ENCODE measurements at regions not wholly inside any gene's neighbourhood (a gene's known extent, or its start where the extent isn't known, plus 50 kb on each side); places are given as distances from the start of the nearest gene placed in this dataset.
A peak's percentile ranks its signal among the peaks of the same experiment; 100 is the strongest.

- DNase-seq (ENCODE audit: low read depth in 1 of 2, low spot score in 2 of 2), result no peak
Measured at GRCh38 chr12:84689638-84690037, 223.0 kb downstream of the SLC6A15 start.

More at GRCh38 chr12:84689638-84690037, 223.0 kb downstream of the SLC6A15 start:
- Histone ChIP-seq H3K79me2 (ENCODE audit: control insufficient read depth in 1 of 2, insufficient read depth in 2 of 2, low read length in 2 of 2) (peaks cover 0 to 7% of the 10 kb centered on the region in 2 experiments; a peak in 3 of 4 replicates), H2BK5ac (ENCODE audit: low read depth, low read length) (peak overlapping the region; percentile 84), H3K23ac (ENCODE audit: insufficient read length) (no peak overlapping the region), H2BK15ac (ENCODE audit: low read length) (no peak overlapping the region), H4K5ac (ENCODE audit: insufficient read length, low read depth, low read length) (no peak overlapping the region), H3K14ac (ENCODE audit: insufficient read length) (no peak overlapping the region), H2BK12ac (ENCODE audit: low read depth, low read length) (no peak overlapping the region; the same call in 1 of the 2 replicates), H3K4me2 (ENCODE audit: insufficient read depth in 1 of 2, low read depth in 2 of 2, low read length in 2 of 2) (peak overlapping the region in 1 of 2 experiments; percentile 79; a peak in 3 of 4 replicates), H3K56ac (replicated peaks; ENCODE audit: insufficient read length, low read depth, low read length) (no peak overlapping the region), H3K23me2 (ENCODE audit: low read depth, low read length) (no peaks in the 10 kb centered on the region), H3K9ac (replicated peaks in 1 of 4; ENCODE audit: extremely low read depth in 1 of 4, low read depth in 3 of 4, low read length in 3 of 4) (peak overlapping the region in 1 of 4 experiments; percentile 82; a peak in 2 of 7 replicates), H3K4ac (replicated peaks; ENCODE audit: insufficient read length, low read depth, low read length) (no peak overlapping the region), H2AK5ac (ENCODE audit: low read depth, low read length) (0 out of 2 replicates have a peak overlapping the region, but pooled peaks have one; percentile 70), H3K4me1 (replicated peaks in 1 of 4; ENCODE audit: control insufficient read depth in 3 of 4, insufficient read depth in 4 of 4, low read length in 3 of 4) (peaks cover 0 to 11% (median 3%) of the 10 kb centered on the region in 4 experiments; a peak in 3 of 7 replicates), H3K36me3 (ENCODE audit: control insufficient read depth in 2 of 4, insufficient read depth in 4 of 4, low read length in 3 of 4) (no peaks in the 10 kb centered on the region), H2AFZ (ENCODE audit: low read length) (no peak overlapping the region; the same call in 1 of the 2 replicates), H3K27ac (ENCODE audit: low read depth, low read length) (no peak overlapping the region; the same call in 1 of the 2 replicates), H4K8ac (ENCODE audit: extremely low read depth, insufficient read depth, low read length) (no peak overlapping the region), H4K91ac (replicated peaks; ENCODE audit: insufficient read length, low read length) (no peak overlapping the region), H3K79me1 (ENCODE audit: low read depth, low read length) (no peaks in the 10 kb centered on the region), H3K4me3 (ENCODE audit: extremely low read depth in 1 of 4, insufficient read depth in 2 of 4, low read depth in 3 of 4, low read length in 4 of 4) (peak overlapping the region; percentile 1 to 89 (median 29); a peak in 6 of 8 replicates), H3K27me3 (replicated peaks in 1 of 4; ENCODE audit: control insufficient read depth in 3 of 4, extremely low read depth in 1 of 4, insufficient read depth in 3 of 4, low read length in 3 of 4) (no peaks in the 10 kb centered on the region), H3K18ac (ENCODE audit: extremely low read depth, low read length) (no peak overlapping the region), H4K20me1 (replicated peaks in 1 of 2; ENCODE audit: control insufficient read depth in 1 of 2, insufficient read depth in 2 of 2, low read length in 2 of 2) (no peaks in the 10 kb centered on the region), H2BK120ac (replicated peaks; ENCODE audit: low read depth, low read length) (no peak overlapping the region), H2BK20ac (ENCODE audit: low read length) (no peak overlapping the region), H3K9me3 (ENCODE audit: insufficient read depth in 2 of 2, low read depth in 1 of 2, low read length in 1 of 2) (no peaks in the 10 kb centered on the region)
- ChIA-PET POLR2A (ENCODE audit: partially characterized antibody) (interaction anchor here (0.8 to 1.8 kb wide), 5 partner anchors 9 to 34 kb away, joined by 3 to 6 read pairs (median 3); no protein-coding TSS in a partner anchor), CTCF (ENCODE audit: partially characterized antibody) (interaction anchor here (0.9 to 1.0 kb wide), 2 partner anchors 12 to 185 kb away, joined by 3 read pairs; no protein-coding TSS in a partner anchor)
- TF ChIP-seq SAP30 (IDR thresholded peaks at IDR 0.05; ENCODE audit: insufficient read depth, insufficient replicate concordance, low read length) (no peak), SUZ12 (IDR thresholded peaks at IDR 0.05; ENCODE audit: low read length) (no peak), YY1 (IDR thresholded peaks at IDR 0.05; ENCODE audit: low read depth, low read length) (peak; percentile 73)
- FAIRE-seq, result no peak
- WGBS, 2 experiments (ENCODE audit: extremely low coverage in 1 of 2, insufficient coverage in 1 of 2, insufficient read length in 1 of 2, insufficient replicate concordance in 2 of 2, low coverage in 1 of 2, low lambda C conversion rate in 2 of 2, missing lambda C conversion rate in 1 of 2), result 61% methylated on average over 9 of the region's 9 CpGs; no CpG with 5 or more reads in 1 of the 2 experiments

All from H1 (cell line).